Suprapubic skin (tissue), 4 donors: ENCODE measurements at regions not wholly inside any gene's neighbourhood (a gene's known extent, or its start where the extent isn't known, plus 50 kb on each side); places are given as distances from the start of the nearest gene placed in this dataset.

Experiments
- CTCF ChIP-seq, 2 donors: fragments of 200-600 bp in 1 of 2; fragments of 450-650 bp in 1 of 2; sonication (generic) in 1 of 2; IDR thresholded peaks; one replicate each; pipeline ENCODE4 v1.5.1; 2016 to 2019; ENCODE audit warnings: antibody characterized with exemption in 2 of 2, mild to moderate bottlenecking in 1 of 2, moderate library complexity in 1 of 2
- EP300 ChIP-seq: sonication (generic); formaldehyde crosslinking; IDR thresholded peaks from one replicate; pipeline ENCODE4 v1.6.1; 2017; ENCODE audit warnings: antibody characterized with exemption
- POLR2A ChIP-seq, 2 donors: fragments of 450-650 bp; IDR thresholded peaks; one replicate each; pipeline ENCODE4 v1.6.1; 2017; ENCODE audit warnings: antibody characterized with exemption in 2 of 2, mild to moderate bottlenecking in 2 of 2, moderate library complexity in 2 of 2
- POLR2AphosphoS5 ChIP-seq, 3 donors: sonication (generic); formaldehyde crosslinking; IDR thresholded peaks; one replicate each; pipeline ENCODE4 v1.6.1; 2017; ENCODE audit warnings: antibody characterized with exemption in 3 of 3

- TF ChIP-seq CTCF (IDR thresholded peaks at IDR 0.05) (no peak), POLR2A (IDR thresholded peaks at IDR 0.05) (no peak), POLR2AphosphoS5 (IDR thresholded peaks at IDR 0.05) (no peak), EP300 (no peak)
These were observed 125.0 kb upstream of the LARGE1 start for GRCh38 chr22:34045311-34045710.
